ENCODE measurements at regions not wholly inside any gene's neighbourhood (a gene's known extent, or its start where the extent isn't known, plus 50 kb on each side); places are given as distances from the start of the nearest gene placed in this dataset.

DNA sequence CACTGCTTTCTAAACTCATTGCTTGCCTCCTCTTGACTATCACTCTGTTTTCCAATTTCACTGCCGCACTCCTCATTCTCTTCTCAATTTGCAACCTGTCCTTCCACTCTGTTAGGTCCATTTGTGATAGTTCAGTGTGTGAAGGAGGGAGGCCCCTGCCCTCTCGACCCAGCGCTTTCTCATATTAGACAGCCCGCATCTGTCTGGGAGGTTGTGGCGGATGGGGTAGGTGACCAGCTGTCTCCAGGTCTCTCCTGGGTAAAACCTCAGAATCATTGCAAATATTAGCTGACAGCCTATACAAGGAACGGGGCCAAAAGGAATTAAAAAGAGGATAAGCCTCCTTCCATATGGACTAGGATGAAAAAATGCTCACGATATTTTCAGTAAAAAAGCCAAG lies 358.3 kb downstream of the SHQ1 start:
- TF ChIP-seq, protein P1, sequence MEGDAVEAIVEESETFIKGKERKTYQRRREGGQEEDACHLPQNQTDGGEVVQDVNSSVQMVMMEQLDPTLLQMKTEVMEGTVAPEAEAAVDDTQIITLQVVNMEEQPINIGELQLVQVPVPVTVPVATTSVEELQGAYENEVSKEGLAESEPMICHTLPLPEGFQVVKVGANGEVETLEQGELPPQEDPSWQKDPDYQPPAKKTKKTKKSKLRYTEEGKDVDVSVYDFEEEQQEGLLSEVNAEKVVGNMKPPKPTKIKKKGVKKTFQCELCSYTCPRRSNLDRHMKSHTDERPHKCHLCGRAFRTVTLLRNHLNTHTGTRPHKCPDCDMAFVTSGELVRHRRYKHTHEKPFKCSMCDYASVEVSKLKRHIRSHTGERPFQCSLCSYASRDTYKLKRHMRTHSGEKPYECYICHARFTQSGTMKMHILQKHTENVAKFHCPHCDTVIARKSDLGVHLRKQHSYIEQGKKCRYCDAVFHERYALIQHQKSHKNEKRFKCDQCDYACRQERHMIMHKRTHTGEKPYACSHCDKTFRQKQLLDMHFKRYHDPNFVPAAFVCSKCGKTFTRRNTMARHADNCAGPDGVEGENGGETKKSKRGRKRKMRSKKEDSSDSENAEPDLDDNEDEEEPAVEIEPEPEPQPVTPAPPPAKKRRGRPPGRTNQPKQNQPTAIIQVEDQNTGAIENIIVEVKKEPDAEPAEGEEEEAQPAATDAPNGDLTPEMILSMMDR (IDR thresholded peaks at IDR 0.05; ENCODE audit: insufficient read depth, low read depth, low read length, missing control alignments): no peak
- no peak for DNase-seq (ENCODE audit: low read depth)
- H3K4me3 ChIP-seq (ENCODE audit: low read depth, low read length): no peak overlapping the region

DNA sequence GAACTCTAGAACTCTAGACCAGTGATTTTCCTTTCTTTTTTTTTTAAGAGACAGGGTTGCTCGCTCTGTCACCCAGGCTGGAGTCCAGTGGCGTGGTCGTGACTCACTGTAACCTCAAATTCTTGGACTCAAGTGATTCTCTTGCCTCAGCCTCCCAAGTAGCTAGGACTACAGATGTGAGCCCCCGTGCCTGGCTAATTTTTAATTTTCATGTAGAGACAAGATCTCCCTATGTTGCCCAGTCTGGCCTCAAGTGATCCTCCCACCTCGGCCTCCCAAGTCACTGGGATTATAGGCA lies 359.6 kb downstream of the SHQ1 start:
- H3K4me3 ChIP-seq (ENCODE audit: low read depth, low read length): no peak overlapping the region
- no peak for DNase-seq (ENCODE audit: low read depth)
- TF ChIP-seq, protein P1 (IDR thresholded peaks at IDR 0.05; ENCODE audit: insufficient read depth, low read depth, low read length, missing control alignments): no peak

DNA sequence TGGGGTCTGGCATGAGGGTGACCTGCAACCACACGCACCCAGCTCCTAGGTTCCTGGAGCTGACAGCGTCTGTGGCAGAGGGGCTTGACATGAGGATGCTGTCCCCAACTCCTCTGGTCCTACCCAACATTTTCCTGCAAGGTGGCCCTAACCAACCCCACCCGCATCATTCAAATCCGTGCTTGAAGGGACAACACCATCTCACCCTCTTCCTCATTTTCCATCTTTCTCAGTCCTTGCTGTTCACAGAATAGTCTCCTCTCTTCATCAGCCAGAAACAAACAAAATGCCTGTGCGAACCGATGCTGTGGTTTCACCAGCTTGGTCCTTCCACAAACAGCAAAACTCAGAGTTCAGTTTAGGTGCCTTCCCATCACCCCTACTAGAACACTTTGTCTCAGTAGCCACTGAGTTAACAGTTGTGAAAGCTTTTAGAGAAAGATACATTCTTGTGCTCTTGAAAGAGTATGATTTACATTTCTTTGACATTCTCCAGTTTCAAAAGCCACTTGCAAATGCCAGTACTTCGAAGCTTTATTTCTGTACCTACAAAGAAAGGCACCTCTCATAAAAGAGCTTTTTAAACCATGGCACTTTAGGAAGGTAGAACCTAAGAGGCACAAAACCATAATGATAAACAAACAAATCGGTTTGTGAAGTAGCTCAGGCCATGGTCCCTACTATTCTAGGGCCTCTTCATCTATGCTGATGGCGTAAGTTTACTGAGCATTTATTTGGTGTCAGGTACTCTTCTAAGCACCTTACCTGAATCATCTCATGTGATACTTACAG lies 360.1 kb downstream of the SHQ1 start:
- H3K4me3 ChIP-seq (ENCODE audit: low read depth, low read length): no peak overlapping the region
- TF ChIP-seq, protein P1 (IDR thresholded peaks at IDR 0.05; ENCODE audit: insufficient read depth, low read depth, low read length, missing control alignments): no peak
- peak; percentile 56 for DNase-seq (ENCODE audit: low read depth)

- peak; percentile 74 for DNase-seq (ENCODE audit: low read depth)
- H3K4me3 ChIP-seq (ENCODE audit: low read depth, low read length): no peak overlapping the region
- TF ChIP-seq, protein P1 (IDR thresholded peaks at IDR 0.05; ENCODE audit: insufficient read depth, low read depth, low read length, missing control alignments): no peak
Observed at GRCh38 chr3:72487078-72487765, 361.0 kb downstream of the SHQ1 start.

- no peak overlapping the region for H3K4me3 ChIP-seq (ENCODE audit: low read depth, low read length)
- TF ChIP-seq, protein P1 (IDR thresholded peaks at IDR 0.05; ENCODE audit: insufficient read depth, low read depth, low read length, missing control alignments): no peak
- DNase-seq (ENCODE audit: low read depth): no peak
Observed at GRCh38 chr3:72485641-72486040, 362.6 kb downstream of the SHQ1 start.

- no peak for DNase-seq (ENCODE audit: low read depth)
- TF ChIP-seq, protein P1 (IDR thresholded peaks at IDR 0.05; ENCODE audit: insufficient read depth, low read depth, low read length, missing control alignments): no peak
- H3K4me3 ChIP-seq (ENCODE audit: low read depth, low read length): no peak overlapping the region
Observed at GRCh38 chr3:72483554-72484104, 364.6 kb downstream of the SHQ1 start.

Data from GM12865 (cell line).